ENCODE measurements at regions not wholly inside any gene's neighbourhood (a gene's known extent, or its start where the extent isn't known, plus 50 kb on each side); places are given as distances from the start of the nearest gene placed in this dataset.

GRCh38 chr6:93975159-93975558, 555.8 kb upstream of the EPHA7 start:
- Histone ChIP-seq H3K27ac (ENCODE audit: insufficient read depth in 1 of 2, low read depth in 1 of 2, low read length in 2 of 2, poor library complexity in 1 of 2, severe bottlenecking in 2 of 2) (no peak overlapping the region), H3K9me3 (ENCODE audit: control extremely low read depth in 1 of 5, control insufficient read depth in 4 of 5, insufficient read depth in 2 of 5, low read depth in 1 of 5, low read length in 4 of 5) (no peaks in the 10 kb centered on the region), H3K4me3 (ENCODE audit: control insufficient read depth in 1 of 7, extremely low read depth in 1 of 7, insufficient read depth in 4 of 7, low read depth in 2 of 7, low read length in 6 of 7) (no peak overlapping the region), H3K4me1 (ENCODE audit: control extremely low read depth in 1 of 4, control insufficient read depth in 4 of 4, insufficient read depth in 4 of 4, low read length in 3 of 4) (no peaks in the 10 kb centered on the region), H3K36me3 (ENCODE audit: control insufficient read depth in 4 of 4, insufficient read depth in 4 of 4, low read length in 3 of 4) (no peaks in the 10 kb centered on the region), H3K27me3 (replicated peaks in 2 of 5; ENCODE audit: control insufficient read depth in 4 of 5, insufficient read depth in 5 of 5, low read length in 4 of 5) (peaks cover 0 to 3% (median 0%) of the 10 kb centered on the region in 5 experiments)
- 100% methylated on average over 1 of the region's 3 CpGs for WGBS (ENCODE audit: insufficient coverage)
- ChIA-PET POLR2A (no interaction called here), CTCF (no interaction called here)
- DNase-seq: no peak

- H3K36me3 ChIP-seq (ENCODE audit: control insufficient read depth in 4 of 4, insufficient read depth in 4 of 4, low read length in 3 of 4): no peaks in the 10 kb centered on the region
- WGBS (ENCODE audit: insufficient coverage): 83% methylated on average over 1 of the region's 2 CpGs
- no peaks in the 10 kb centered on the region for H3K27me3 ChIP-seq (replicated peaks in 2 of 5; ENCODE audit: control insufficient read depth in 4 of 5, insufficient read depth in 5 of 5, low read length in 4 of 5)
- no peaks in the 10 kb centered on the region for H3K4me1 ChIP-seq (ENCODE audit: control extremely low read depth in 1 of 4, control insufficient read depth in 4 of 4, insufficient read depth in 4 of 4, low read length in 3 of 4)
- ChIA-PET CTCF (no interaction called here), POLR2A (no interaction called here)
- H3K27ac ChIP-seq (ENCODE audit: insufficient read depth in 1 of 2, low read depth in 1 of 2, low read length in 2 of 2, poor library complexity in 1 of 2, severe bottlenecking in 2 of 2): no peak overlapping the region
- H3K9me3 ChIP-seq (ENCODE audit: control extremely low read depth in 1 of 5, control insufficient read depth in 4 of 5, insufficient read depth in 2 of 5, low read depth in 1 of 5, low read length in 4 of 5): no peaks in the 10 kb centered on the region
- no peak overlapping the region for H3K4me3 ChIP-seq (ENCODE audit: control insufficient read depth in 1 of 7, extremely low read depth in 1 of 7, insufficient read depth in 4 of 7, low read depth in 2 of 7, low read length in 6 of 7)
- no peak for DNase-seq
Observed at GRCh38 chr6:93974332-93974731, 555.0 kb upstream of the EPHA7 start.

- Histone ChIP-seq H3K4me3 (ENCODE audit: control insufficient read depth in 1 of 7, extremely low read depth in 1 of 7, insufficient read depth in 4 of 7, low read depth in 2 of 7, low read length in 6 of 7) (no peak overlapping the region), H3K36me3 (ENCODE audit: control insufficient read depth in 4 of 4, insufficient read depth in 4 of 4, low read length in 3 of 4) (no peaks in the 10 kb centered on the region), H3K27ac (ENCODE audit: insufficient read depth in 1 of 2, low read depth in 1 of 2, low read length in 2 of 2, poor library complexity in 1 of 2, severe bottlenecking in 2 of 2) (no peak overlapping the region), H3K4me1 (ENCODE audit: control extremely low read depth in 1 of 4, control insufficient read depth in 4 of 4, insufficient read depth in 4 of 4, low read length in 3 of 4) (no peaks in the 10 kb centered on the region), H3K9me3 (ENCODE audit: control extremely low read depth in 1 of 5, control insufficient read depth in 4 of 5, insufficient read depth in 2 of 5, low read depth in 1 of 5, low read length in 4 of 5) (no peaks in the 10 kb centered on the region), H3K27me3 (replicated peaks in 2 of 5; ENCODE audit: control insufficient read depth in 4 of 5, insufficient read depth in 5 of 5, low read length in 4 of 5) (no peaks in the 10 kb centered on the region)
- 94% methylated on average over 2 of the region's 3 CpGs for WGBS (ENCODE audit: insufficient coverage)
- POLR2A ChIA-PET: no interaction called here
- CTCF ChIA-PET: no interaction called here
- no peak for DNase-seq
Observed at GRCh38 chr6:93972791-93973190, 553.4 kb upstream of the EPHA7 start.

- no peak overlapping the region for H3K27ac ChIP-seq (ENCODE audit: insufficient read depth in 1 of 2, low read depth in 1 of 2, low read length in 2 of 2, poor library complexity in 1 of 2, severe bottlenecking in 2 of 2)
- no peaks in the 10 kb centered on the region for H3K36me3 ChIP-seq (ENCODE audit: control insufficient read depth in 4 of 4, insufficient read depth in 4 of 4, low read length in 3 of 4)
- 83% methylated on average over 5 of the region's 5 CpGs for WGBS (ENCODE audit: insufficient coverage)
- CTCF ChIA-PET: no interaction called here
- POLR2A ChIA-PET: no interaction called here
- no peak overlapping the region for H3K4me3 ChIP-seq (ENCODE audit: control insufficient read depth in 1 of 7, extremely low read depth in 1 of 7, insufficient read depth in 4 of 7, low read depth in 2 of 7, low read length in 6 of 7)
- no peak for DNase-seq
- H3K27me3 ChIP-seq (replicated peaks in 2 of 5; ENCODE audit: control insufficient read depth in 4 of 5, insufficient read depth in 5 of 5, low read length in 4 of 5): no peaks in the 10 kb centered on the region
- no peaks in the 10 kb centered on the region for H3K9me3 ChIP-seq (ENCODE audit: control extremely low read depth in 1 of 5, control insufficient read depth in 4 of 5, insufficient read depth in 2 of 5, low read depth in 1 of 5, low read length in 4 of 5)
- no peaks in the 10 kb centered on the region for H3K4me1 ChIP-seq (ENCODE audit: control extremely low read depth in 1 of 4, control insufficient read depth in 4 of 4, insufficient read depth in 4 of 4, low read length in 3 of 4)
Observed at GRCh38 chr6:93970684-93971083, 551.3 kb upstream of the EPHA7 start.

- ChIA-PET CTCF (no interaction called here), POLR2A (no interaction called here)
Observed at GRCh38 chr6:93968126-93968525, 548.8 kb upstream of the EPHA7 start.

GRCh38 chr6:93964926-93965325, 545.6 kb upstream of the EPHA7 start:
- WGBS (ENCODE audit: insufficient coverage): no CpG with 5 or more reads among the region's 1 CpG
- no peaks in the 10 kb centered on the region for H3K27me3 ChIP-seq (replicated peaks in 2 of 5; ENCODE audit: control insufficient read depth in 4 of 5, insufficient read depth in 5 of 5, low read length in 4 of 5)
- H3K9me3 ChIP-seq (ENCODE audit: control extremely low read depth in 1 of 5, control insufficient read depth in 4 of 5, insufficient read depth in 2 of 5, low read depth in 1 of 5, low read length in 4 of 5): peaks cover 0 to 1% (median 0%) of the 10 kb centered on the region in 5 experiments
- ChIA-PET POLR2A (no interaction called here), CTCF (no interaction called here)
- no peaks in the 10 kb centered on the region for H3K4me1 ChIP-seq (ENCODE audit: control extremely low read depth in 1 of 4, control insufficient read depth in 4 of 4, insufficient read depth in 4 of 4, low read length in 3 of 4)
- no peak for DNase-seq
- no peak overlapping the region for H3K27ac ChIP-seq (ENCODE audit: insufficient read depth in 1 of 2, low read depth in 1 of 2, low read length in 2 of 2, poor library complexity in 1 of 2, severe bottlenecking in 2 of 2)
- no peaks in the 10 kb centered on the region for H3K36me3 ChIP-seq (ENCODE audit: control insufficient read depth in 4 of 4, insufficient read depth in 4 of 4, low read length in 3 of 4)
- no peak overlapping the region for H3K4me3 ChIP-seq (ENCODE audit: control insufficient read depth in 1 of 7, extremely low read depth in 1 of 7, insufficient read depth in 4 of 7, low read depth in 2 of 7, low read length in 6 of 7)

More at GRCh38 chr6:93968126-93968525, 548.8 kb upstream of the EPHA7 start:
- H3K36me3 ChIP-seq (ENCODE audit: control insufficient read depth in 4 of 4, insufficient read depth in 4 of 4, low read length in 3 of 4): no peaks in the 10 kb centered on the region
- 100% methylated on average over 2 of the region's 4 CpGs for WGBS (ENCODE audit: insufficient coverage)
- H3K9me3 ChIP-seq (ENCODE audit: control extremely low read depth in 1 of 5, control insufficient read depth in 4 of 5, insufficient read depth in 2 of 5, low read depth in 1 of 5, low read length in 4 of 5): peaks cover 0 to 1% (median 0%) of the 10 kb centered on the region in 5 experiments
- H3K27ac ChIP-seq (ENCODE audit: insufficient read depth in 1 of 2, low read depth in 1 of 2, low read length in 2 of 2, poor library complexity in 1 of 2, severe bottlenecking in 2 of 2): no peak overlapping the region
- no peaks in the 10 kb centered on the region for H3K4me1 ChIP-seq (ENCODE audit: control extremely low read depth in 1 of 4, control insufficient read depth in 4 of 4, insufficient read depth in 4 of 4, low read length in 3 of 4)
- H3K27me3 ChIP-seq (replicated peaks in 2 of 5; ENCODE audit: control insufficient read depth in 4 of 5, insufficient read depth in 5 of 5, low read length in 4 of 5): no peaks in the 10 kb centered on the region
- no peak for DNase-seq
- H3K4me3 ChIP-seq (ENCODE audit: control insufficient read depth in 1 of 7, extremely low read depth in 1 of 7, insufficient read depth in 4 of 7, low read depth in 2 of 7, low read length in 6 of 7): no peak overlapping the region

GRCh38 chr6:93964321-93964720, 545.0 kb upstream of the EPHA7 start:
- ChIA-PET CTCF (no interaction called here), POLR2A (no interaction called here)
- no peaks in the 10 kb centered on the region for H3K4me1 ChIP-seq (ENCODE audit: control extremely low read depth in 1 of 4, control insufficient read depth in 4 of 4, insufficient read depth in 4 of 4, low read length in 3 of 4)
- H3K4me3 ChIP-seq (ENCODE audit: control insufficient read depth in 1 of 7, extremely low read depth in 1 of 7, insufficient read depth in 4 of 7, low read depth in 2 of 7, low read length in 6 of 7): no peak overlapping the region
- no peak overlapping the region for H3K27ac ChIP-seq (ENCODE audit: insufficient read depth in 1 of 2, low read depth in 1 of 2, low read length in 2 of 2, poor library complexity in 1 of 2, severe bottlenecking in 2 of 2)
- H3K27me3 ChIP-seq (replicated peaks in 2 of 5; ENCODE audit: control insufficient read depth in 4 of 5, insufficient read depth in 5 of 5, low read length in 4 of 5): no peaks in the 10 kb centered on the region
- peaks cover 0 to 1% (median 0%) of the 10 kb centered on the region in 5 experiments for H3K9me3 ChIP-seq (ENCODE audit: control extremely low read depth in 1 of 5, control insufficient read depth in 4 of 5, insufficient read depth in 2 of 5, low read depth in 1 of 5, low read length in 4 of 5)
- no peaks in the 10 kb centered on the region for H3K36me3 ChIP-seq (ENCODE audit: control insufficient read depth in 4 of 4, insufficient read depth in 4 of 4, low read length in 3 of 4)
- DNase-seq: no peak
- 80% methylated on average over 1 of the region's 1 CpG for WGBS (ENCODE audit: insufficient coverage)

All from common myeloid progenitor, CD34-positive (primary cell).